CD14-positive monocyte (primary cell): ENCODE measurements at regions not wholly inside any gene's neighbourhood (a gene's known extent, or its start where the extent isn't known, plus 50 kb on each side); places are given as distances from the start of the nearest gene placed in this dataset.
A peak's percentile ranks its signal among the peaks of the same experiment; 100 is the strongest.

Experiments used
- DNase-seq, 3 donors: peaks; one replicate each; pipeline ENCODE4 v3.0.0-alpha.2; 2011 to 2022
- H2AFZ ChIP-seq: 2 replicates; pipeline ENCODE4 v1.6.0; 2012; ENCODE audit warnings: mild to moderate bottlenecking, low read depth, low read length, inconsistent platforms; ENCODE audit not compliant: insufficient read depth, poor library complexity, severe bottlenecking
- H3K27ac ChIP-seq, 2 donors: 1 replicate in 1 of 2; 2 replicates in 1 of 2; pipeline ENCODE4 v1.5.1; 2012 to 2013; ENCODE audit warnings: low read length in 2 of 2, control low read depth in 1 of 2, inconsistent platforms in 1 of 2, low read depth in 1 of 2, mild to moderate bottlenecking in 1 of 2
- H3K27me3 ChIP-seq, 2 donors: one replicate each; pipeline versions ENCODE4 v1.6.0 to v1.6.1; 2011 to 2013; ENCODE audit warnings: low read length in 2 of 2; ENCODE audit not compliant: control insufficient read depth in 2 of 2, insufficient read depth in 2 of 2
- H3K36me3 ChIP-seq, 2 donors: replicated peaks in 1 of 2; 1 replicate in 1 of 2; 2 replicates in 1 of 2; pipeline versions ENCODE4 v1.5.1 to v1.6.1; 2012 to 2013; ENCODE audit warnings: low read length in 2 of 2, control low read depth in 1 of 2, inconsistent platforms in 1 of 2, mild to moderate bottlenecking in 1 of 2; ENCODE audit not compliant: insufficient read depth in 2 of 2, control insufficient read depth in 1 of 2
- H3K4me1 ChIP-seq, 2 donors: 1 replicate in 1 of 2; 2 replicates in 1 of 2; pipeline versions ENCODE4 v1.5.1 to v1.6.1; 2012 to 2013; ENCODE audit warnings: low read length in 2 of 2, control low read depth in 1 of 2, inconsistent platforms in 1 of 2, mild to moderate bottlenecking in 1 of 2, moderate library complexity in 1 of 2; ENCODE audit not compliant: insufficient read depth in 2 of 2, control insufficient read depth in 1 of 2
- H3K4me2 ChIP-seq: replicated peaks from 2 replicates; pipeline ENCODE3; 2012; ENCODE audit warnings: low read length, moderate library complexity, mild to moderate bottlenecking; ENCODE audit not compliant: poor library complexity, severe bottlenecking; ENCODE audit errors: extremely low read depth
- H3K4me3 ChIP-seq, 3 experiments: fragments of 200-600 bp in 1 of 3; sonication (generic) in 1 of 3; replicated peaks in 1 of 3; 1 replicate in 2 of 3; 2 replicates in 1 of 3; pipeline ENCODE4 v1.5.1; 2011 to 2013; ENCODE audit warnings: low read length in 3 of 3, mild to moderate bottlenecking in 3 of 3, control low read depth in 2 of 3, low read depth in 2 of 3, inconsistent platforms in 1 of 3, moderate library complexity in 1 of 3
- H3K79me2 ChIP-seq: 2 replicates; pipeline ENCODE4 v1.6.0; 2012; ENCODE audit warnings: mild to moderate bottlenecking, control low read depth, inconsistent platforms, low read length, moderate library complexity; ENCODE audit not compliant: insufficient read depth
- H3K9ac ChIP-seq: 2 replicates; pipeline ENCODE4 v1.6.0; 2017; ENCODE audit warnings: low read length, mild to moderate bottlenecking; ENCODE audit not compliant: insufficient read depth, poor library complexity, severe bottlenecking
- H3K9me3 ChIP-seq, 2 donors: replicated peaks in 1 of 2; 1 replicate in 1 of 2; 2 replicates in 1 of 2; pipeline versions ENCODE4 v1.5.1 to v1.6.1; 2012 to 2013; ENCODE audit warnings: low read length in 2 of 2, control low read depth in 1 of 2; ENCODE audit not compliant: control insufficient read depth in 1 of 2, insufficient read depth in 1 of 2
- H4K20me1 ChIP-seq: 2 replicates; pipeline ENCODE4 v1.6.0; 2012; ENCODE audit warnings: mild to moderate bottlenecking, low read length, control low read depth, moderate library complexity; ENCODE audit not compliant: insufficient read depth
- H3K27ac Mint-ChIP-seq, 7 donors: one replicate each; pipeline ENCODE4 v1.8.0; 2020; ENCODE audit warnings: mild to moderate bottlenecking in 7 of 7, mixed read lengths in 7 of 7, moderate library complexity in 6 of 7, inconsistent platforms in 2 of 7
- H3K27me3 Mint-ChIP-seq, 3 donors: one replicate each; pipeline ENCODE4 v1.8.0; 2021 to 2022; ENCODE audit warnings: low read depth in 3 of 3, mild to moderate bottlenecking in 3 of 3, mixed read lengths in 3 of 3, moderate library complexity in 3 of 3, inconsistent platforms in 1 of 3
- H3K36me3 Mint-ChIP-seq, 2 donors: one replicate each; pipeline ENCODE4 v1.8.0; 2020; ENCODE audit warnings: mixed read lengths in 2 of 2, inconsistent platforms in 1 of 2, mild to moderate bottlenecking in 1 of 2
- H3K4me1 Mint-ChIP-seq: one replicate; pipeline ENCODE4 v1.8.0; 2020; ENCODE audit warnings: mild to moderate bottlenecking, mixed read lengths
- H3K4me3 Mint-ChIP-seq, 2 donors: one replicate each; pipeline ENCODE4 v1.8.0; 2020; ENCODE audit warnings: mild to moderate bottlenecking in 2 of 2, mixed read lengths in 2 of 2, moderate library complexity in 1 of 2
- H3K9me3 Mint-ChIP-seq, 7 donors: one replicate each; pipeline ENCODE4 v1.8.0; 2020 to 2022; ENCODE audit warnings: mixed read lengths in 7 of 7, mild to moderate bottlenecking in 6 of 7, moderate library complexity in 6 of 7, inconsistent platforms in 2 of 7
- WGBS: methylation state at CpG from one replicate; pipeline ENCODE4 v1.1.5; 2013; ENCODE audit warnings: missing lambda C conversion rate; ENCODE audit not compliant: insufficient coverage; 5-methylcytosine and 5-hydroxymethylcytosine counted together
- intact Hi-C, 2 donors: fragments of 100-400 bp; cut with micrococcal nuclease; formaldehyde crosslinking; loops; one replicate each; pipeline versions ENCODE4 v1.15.0 to v1.15.1; 2023
- TF ChIP-seq, protein P1 (sequence below): fragments of 200-600 bp; IDR thresholded peaks from one replicate; pipeline ENCODE4 v1.8.0; 2022; ENCODE audit warnings: antibody characterized with exemption, mild to moderate bottlenecking

DNA sequence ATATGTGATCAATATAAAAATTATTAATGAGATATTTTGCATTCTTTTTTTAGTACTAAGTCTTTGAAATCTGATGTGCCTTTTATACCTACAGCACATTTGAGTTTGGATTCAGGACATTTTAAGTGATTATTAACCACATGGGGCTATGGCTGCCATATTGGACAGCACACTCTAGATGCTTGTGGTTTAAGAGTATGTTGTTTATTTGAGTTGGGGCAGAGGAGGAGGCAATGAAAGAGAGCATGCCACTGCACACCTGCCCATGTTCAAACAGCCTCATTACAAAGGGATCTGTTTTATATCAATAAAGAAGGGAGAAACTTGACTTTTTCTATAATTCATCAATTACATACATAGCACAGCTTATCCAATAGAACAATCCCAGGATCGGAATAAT is 99.4 kb upstream of the EDEM3 start:
- no peak for DNase-seq

GRCh38 chr1:184851822-184852746 is 97.4 kb upstream of the EDEM3 start:
- Mint-ChIP-seq H3K27ac (peak overlapping the region in 2 of 7 donors; percentile 25 to 37), H3K36me3 (peaks cover 11 to 12% of the 10 kb centered on the region in 2 donors), H3K4me3 (no peak overlapping the region), H3K4me1 (peaks cover 23% of the 10 kb centered on the region), H3K27me3 (peaks cover 0 to 2% (median 0%) of the 10 kb centered on the region in 3 donors), H3K9me3 (peaks cover 0 to 3% (median 0%) of the 10 kb centered on the region in 7 donors)
- no peaks in the 10 kb centered on the region for H4K20me1 ChIP-seq
- no peak overlapping the region for H2AFZ ChIP-seq
- H3K9me3 ChIP-seq = no peaks in the 10 kb centered on the region
- H3K27me3 ChIP-seq = no peaks in the 10 kb centered on the region
- H3K79me2 ChIP-seq = no peaks in the 10 kb centered on the region
- H3K4me1 ChIP-seq = peaks cover 13 to 19% of the 10 kb centered on the region in 2 donors
- intact Hi-C loops = no loop called here
- peak in 1 of 3 donors; percentile 12 for DNase-seq
- no peak overlapping the region for H3K27ac ChIP-seq
- 98% methylated on average over 6 of the region's 14 CpGs for whole genome bisulfite sequencing
- H3K4me2 ChIP-seq = no peak overlapping the region
- no peak overlapping the region for H3K4me3 ChIP-seq
- H3K9ac ChIP-seq = no peak overlapping the region
- peaks cover 0 to 10% of the 10 kb centered on the region in 2 donors for H3K36me3 ChIP-seq
- TF ChIP-seq, protein P1, sequence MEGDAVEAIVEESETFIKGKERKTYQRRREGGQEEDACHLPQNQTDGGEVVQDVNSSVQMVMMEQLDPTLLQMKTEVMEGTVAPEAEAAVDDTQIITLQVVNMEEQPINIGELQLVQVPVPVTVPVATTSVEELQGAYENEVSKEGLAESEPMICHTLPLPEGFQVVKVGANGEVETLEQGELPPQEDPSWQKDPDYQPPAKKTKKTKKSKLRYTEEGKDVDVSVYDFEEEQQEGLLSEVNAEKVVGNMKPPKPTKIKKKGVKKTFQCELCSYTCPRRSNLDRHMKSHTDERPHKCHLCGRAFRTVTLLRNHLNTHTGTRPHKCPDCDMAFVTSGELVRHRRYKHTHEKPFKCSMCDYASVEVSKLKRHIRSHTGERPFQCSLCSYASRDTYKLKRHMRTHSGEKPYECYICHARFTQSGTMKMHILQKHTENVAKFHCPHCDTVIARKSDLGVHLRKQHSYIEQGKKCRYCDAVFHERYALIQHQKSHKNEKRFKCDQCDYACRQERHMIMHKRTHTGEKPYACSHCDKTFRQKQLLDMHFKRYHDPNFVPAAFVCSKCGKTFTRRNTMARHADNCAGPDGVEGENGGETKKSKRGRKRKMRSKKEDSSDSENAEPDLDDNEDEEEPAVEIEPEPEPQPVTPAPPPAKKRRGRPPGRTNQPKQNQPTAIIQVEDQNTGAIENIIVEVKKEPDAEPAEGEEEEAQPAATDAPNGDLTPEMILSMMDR = no peak

More for the DNA sequence above, 99.4 kb upstream of the EDEM3 start:
- TF ChIP-seq, protein P1 = no peak
- no peak overlapping the region for H3K4me3 Mint-ChIP-seq
- Histone ChIP-seq H3K4me2 (peak overlapping the region; percentile 51), H3K79me2 (no peaks in the 10 kb centered on the region), H3K4me3 (no peak overlapping the region), H3K9me3 (no peaks in the 10 kb centered on the region), H4K20me1 (no peaks in the 10 kb centered on the region), H3K27me3 (no peaks in the 10 kb centered on the region), H3K4me1 (peaks cover 13 to 19% of the 10 kb centered on the region in 2 donors), H3K36me3 (peaks cover 0 to 10% of the 10 kb centered on the region in 2 donors), H2AFZ (no peak overlapping the region), H3K27ac (no peak overlapping the region), H3K9ac (no peak overlapping the region)
- H3K36me3 Mint-ChIP-seq = peaks cover 12 to 13% of the 10 kb centered on the region in 2 donors
- H3K9me3 Mint-ChIP-seq = peaks cover 0 to 3% (median 0%) of the 10 kb centered on the region in 7 donors
- H3K27ac Mint-ChIP-seq = peak overlapping the region in 2 of 7 donors; percentile 3 to 37
- no CpG with 5 or more reads among the region's 1 CpG for WGBS
- peaks cover 0 to 2% (median 0%) of the 10 kb centered on the region in 3 donors for H3K27me3 Mint-ChIP-seq
- intact Hi-C loops = no loop called here
- peaks cover 23% of the 10 kb centered on the region for H3K4me1 Mint-ChIP-seq
